Osteoblast (primary cell): ENCODE measurements at regions not wholly inside any gene's neighbourhood (a gene's known extent, or its start where the extent isn't known, plus 50 kb on each side); places are given as distances from the start of the nearest gene placed in this dataset.
A peak's percentile ranks its signal among the peaks of the same experiment; 100 is the strongest.

Experiments used
- DNase-seq: peaks from one replicate; pipeline ENCODE4 v3.0.0; 2011; ENCODE audit warnings: low spot score, mixed read lengths; ENCODE audit not compliant: insufficient read length; ENCODE audit errors: missing footprints
- H2AFZ ChIP-seq: 2 replicates; pipeline ENCODE4 v1.6.0; 2011; ENCODE audit warnings: mild to moderate bottlenecking, low read length
- H3K27ac ChIP-seq: 2 replicates; pipeline ENCODE4 v1.5.1; 2011; ENCODE audit warnings: mild to moderate bottlenecking, low read depth, low read length, moderate library complexity
- H3K27me3 ChIP-seq: 2 replicates; pipeline ENCODE4 v1.6.0; 2012; ENCODE audit warnings: mild to moderate bottlenecking, control low read depth, inconsistent platforms, low read length, moderate library complexity; ENCODE audit not compliant: insufficient read depth
- H3K36me3 ChIP-seq: 2 replicates; pipeline ENCODE4 v1.5.1; 2011; ENCODE audit warnings: mild to moderate bottlenecking, low read length, control low read depth, moderate library complexity; ENCODE audit not compliant: insufficient read depth
- H3K4me1 ChIP-seq: 2 replicates; pipeline ENCODE4 v1.5.1; 2011; ENCODE audit warnings: mild to moderate bottlenecking, low read length, control low read depth, moderate library complexity; ENCODE audit not compliant: insufficient read depth
- H3K4me2 ChIP-seq: 2 replicates; pipeline ENCODE4 v1.6.0; 2011; ENCODE audit warnings: mild to moderate bottlenecking, low read length; ENCODE audit not compliant: insufficient read depth
- H3K4me3 ChIP-seq: fragments of 200-600 bp; sonication (generic); 3 replicates; pipeline ENCODE4 v1.5.1; 2012; ENCODE audit warnings: mild to moderate bottlenecking, low read length, inconsistent platforms; ENCODE audit not compliant: insufficient read depth
- H3K79me2 ChIP-seq: 2 replicates; pipeline ENCODE4 v1.6.0; 2012; ENCODE audit warnings: mild to moderate bottlenecking, low read length, control low read depth, inconsistent platforms; ENCODE audit not compliant: insufficient read depth
- H3K9me3 ChIP-seq: 2 replicates; pipeline ENCODE4 v1.5.1; 2011; ENCODE audit warnings: low read depth, low read length, control low read depth
- H4K20me1 ChIP-seq: 2 replicates; pipeline ENCODE4 v1.6.0; 2012; ENCODE audit warnings: mild to moderate bottlenecking, low read length, control low read depth; ENCODE audit not compliant: insufficient read depth
- TF ChIP-seq, protein P1 (sequence below): IDR thresholded peaks from 2 replicates; pipeline ENCODE4 v1.5.1; 2011; ENCODE audit warnings: mild to moderate bottlenecking, low read depth, low read length, moderate library complexity; ENCODE audit errors: extremely low read depth

DNA sequence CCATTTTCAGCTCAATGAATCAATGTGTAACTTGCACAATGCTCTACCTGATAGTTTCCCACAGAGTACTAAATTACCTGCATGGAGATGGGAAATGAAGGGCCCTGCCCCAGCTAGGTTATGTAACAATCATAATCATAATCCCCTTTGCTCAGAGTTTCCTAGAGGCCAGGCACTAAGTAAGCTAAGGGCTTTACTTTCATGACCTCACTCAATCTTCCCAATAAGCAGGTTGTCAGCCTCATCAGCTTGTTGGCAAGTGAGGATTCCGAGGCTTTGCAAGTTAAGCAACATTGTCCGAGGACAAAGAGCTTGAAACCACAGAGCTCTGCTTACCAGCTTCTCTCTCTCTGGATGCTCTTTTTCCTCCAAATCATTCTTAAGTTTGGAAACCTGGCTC lies 64.1 kb upstream of the NTPCR start:
- H3K27me3 ChIP-seq = peaks cover 4% of the 10 kb centered on the region
- DNase-seq = no peak
- no peaks in the 10 kb centered on the region for H3K9me3 ChIP-seq
- no peak overlapping the region for H3K4me2 ChIP-seq
- TF ChIP-seq, protein P1, sequence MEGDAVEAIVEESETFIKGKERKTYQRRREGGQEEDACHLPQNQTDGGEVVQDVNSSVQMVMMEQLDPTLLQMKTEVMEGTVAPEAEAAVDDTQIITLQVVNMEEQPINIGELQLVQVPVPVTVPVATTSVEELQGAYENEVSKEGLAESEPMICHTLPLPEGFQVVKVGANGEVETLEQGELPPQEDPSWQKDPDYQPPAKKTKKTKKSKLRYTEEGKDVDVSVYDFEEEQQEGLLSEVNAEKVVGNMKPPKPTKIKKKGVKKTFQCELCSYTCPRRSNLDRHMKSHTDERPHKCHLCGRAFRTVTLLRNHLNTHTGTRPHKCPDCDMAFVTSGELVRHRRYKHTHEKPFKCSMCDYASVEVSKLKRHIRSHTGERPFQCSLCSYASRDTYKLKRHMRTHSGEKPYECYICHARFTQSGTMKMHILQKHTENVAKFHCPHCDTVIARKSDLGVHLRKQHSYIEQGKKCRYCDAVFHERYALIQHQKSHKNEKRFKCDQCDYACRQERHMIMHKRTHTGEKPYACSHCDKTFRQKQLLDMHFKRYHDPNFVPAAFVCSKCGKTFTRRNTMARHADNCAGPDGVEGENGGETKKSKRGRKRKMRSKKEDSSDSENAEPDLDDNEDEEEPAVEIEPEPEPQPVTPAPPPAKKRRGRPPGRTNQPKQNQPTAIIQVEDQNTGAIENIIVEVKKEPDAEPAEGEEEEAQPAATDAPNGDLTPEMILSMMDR = no peak
- H3K4me1 ChIP-seq = peaks cover 7% of the 10 kb centered on the region
- H3K4me3 ChIP-seq = no peak overlapping the region
- H4K20me1 ChIP-seq = no peaks in the 10 kb centered on the region
- H3K79me2 ChIP-seq = no peaks in the 10 kb centered on the region
- no peak overlapping the region for H2AFZ ChIP-seq
- no peak overlapping the region for H3K27ac ChIP-seq
- no peaks in the 10 kb centered on the region for H3K36me3 ChIP-seq

DNA sequence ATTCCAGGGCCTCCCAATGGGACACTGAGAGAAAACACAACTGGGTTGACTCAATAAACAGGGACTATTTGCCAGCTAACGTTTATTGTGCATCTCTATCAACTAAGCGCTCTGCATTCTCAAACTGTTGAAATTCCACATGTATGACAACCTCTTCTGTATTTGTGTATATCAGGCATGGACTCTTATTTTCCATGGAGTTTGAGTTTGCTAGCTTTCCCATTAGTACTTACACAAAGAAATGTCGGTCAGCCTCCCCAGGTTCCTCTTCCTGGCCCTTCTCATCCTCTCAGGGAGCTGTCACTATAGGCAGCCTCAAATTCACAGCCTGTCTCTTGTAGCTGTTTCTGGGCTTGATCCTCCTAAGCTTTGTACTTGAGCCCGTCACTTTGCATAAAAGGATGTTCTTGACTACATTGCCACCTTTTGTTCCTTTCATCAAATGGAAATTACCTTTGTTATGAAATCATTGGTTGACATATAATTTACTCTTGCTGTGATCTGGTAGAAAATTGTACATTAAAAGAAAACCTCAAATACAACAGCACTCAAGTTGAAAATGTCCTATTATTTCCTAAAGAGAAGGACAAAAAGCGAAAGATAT lies 60.0 kb upstream of the NTPCR start:
- Histone ChIP-seq H3K79me2 (no peaks in the 10 kb centered on the region), H3K9me3 (peaks cover 4% of the 10 kb centered on the region), H3K36me3 (no peaks in the 10 kb centered on the region), H3K4me1 (peaks cover 14% of the 10 kb centered on the region), H2AFZ (no peak overlapping the region), H3K4me3 (no peak overlapping the region), H3K4me2 (peak overlapping the region; percentile 60), H3K27me3 (peaks cover 4% of the 10 kb centered on the region), H4K20me1 (no peaks in the 10 kb centered on the region), H3K27ac (no peak overlapping the region)
- no peak for DNase-seq
- TF ChIP-seq, protein P1 = no peak

DNA sequence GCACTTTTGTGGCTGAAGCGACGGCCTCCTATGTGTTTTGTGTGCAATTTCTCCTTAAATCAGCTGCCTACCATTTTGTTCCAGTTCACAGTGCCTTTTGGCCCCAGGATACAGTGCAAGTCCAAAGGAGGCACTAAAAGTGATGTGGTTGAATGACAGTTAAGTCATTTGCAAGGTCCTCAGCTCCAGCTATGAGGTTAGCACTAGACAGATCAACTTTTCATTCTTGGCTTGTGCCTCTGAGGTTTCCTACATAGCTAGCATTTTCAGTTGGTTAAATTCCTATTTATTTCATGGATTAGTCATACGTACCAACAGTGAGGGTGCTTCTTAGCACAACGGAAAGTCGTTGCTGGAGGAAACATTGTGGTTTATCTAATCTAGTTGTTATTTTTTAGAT lies 59.3 kb upstream of the NTPCR start:
- Histone ChIP-seq H3K27ac (no peak overlapping the region), H3K4me3 (no peak overlapping the region), H3K27me3 (peaks cover 4% of the 10 kb centered on the region), H3K9me3 (peaks cover 4% of the 10 kb centered on the region), H3K4me1 (peaks cover 14% of the 10 kb centered on the region), H3K36me3 (no peaks in the 10 kb centered on the region), H2AFZ (no peak overlapping the region), H3K79me2 (no peaks in the 10 kb centered on the region), H4K20me1 (no peaks in the 10 kb centered on the region), H3K4me2 (peak overlapping the region; percentile 60)
- TF ChIP-seq, protein P1 = no peak
- peak; percentile 95 for DNase-seq

DNA sequence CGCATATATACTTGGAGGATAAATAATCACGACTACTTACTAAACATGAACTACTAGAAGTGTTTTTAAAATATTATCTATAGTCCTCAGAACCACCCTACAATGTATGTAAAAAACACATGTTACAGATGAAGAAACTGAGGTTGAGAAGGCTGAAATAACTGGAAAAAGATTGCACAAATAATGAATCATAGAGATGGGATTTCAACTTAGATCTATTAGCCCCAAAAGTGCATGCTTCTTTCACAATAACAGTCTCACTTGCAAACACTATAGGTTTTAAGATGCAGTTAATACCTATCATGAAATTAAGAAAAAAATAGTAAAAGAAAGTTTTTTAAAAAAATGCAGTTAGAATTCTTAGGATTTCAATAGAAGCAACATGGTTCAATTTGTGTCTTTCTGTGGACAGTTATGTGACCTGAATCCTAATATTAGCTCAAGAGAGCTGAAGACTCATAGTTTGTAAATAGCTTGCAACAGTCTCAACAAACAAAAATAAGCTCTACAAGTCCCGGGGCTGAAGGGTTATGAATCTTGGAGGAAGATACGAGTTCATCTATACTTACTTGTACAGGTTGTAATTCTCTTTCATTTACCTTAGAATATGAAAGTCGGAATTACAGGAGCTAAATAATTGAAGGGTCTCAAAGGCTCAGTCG lies 58.6 kb upstream of the NTPCR start:
- H3K36me3 ChIP-seq = no peaks in the 10 kb centered on the region
- H3K4me3 ChIP-seq = no peak overlapping the region
- peaks cover 14% of the 10 kb centered on the region for H3K4me1 ChIP-seq
- DNase-seq = no peak
- H3K27me3 ChIP-seq = peaks cover 4% of the 10 kb centered on the region
- H3K79me2 ChIP-seq = no peaks in the 10 kb centered on the region
- H2AFZ ChIP-seq = no peak overlapping the region
- no peaks in the 10 kb centered on the region for H4K20me1 ChIP-seq
- no peak overlapping the region for H3K4me2 ChIP-seq
- TF ChIP-seq, protein P1 = no peak
- peaks cover 4% of the 10 kb centered on the region for H3K9me3 ChIP-seq
- no peak overlapping the region for H3K27ac ChIP-seq
